Keratinocyte (primary cell): ENCODE measurements at regions not wholly inside any gene's neighbourhood (a gene's known extent, or its start where the extent isn't known, plus 50 kb on each side); places are given as distances from the start of the nearest gene placed in this dataset.

ENCODE experiments used
- DNase-seq: peaks from one replicate; pipeline ENCODE4 v3.0.0-alpha.2; 2011; ENCODE audit warnings: low read depth, missing footprints, low spot score
- FAIRE-seq: peaks from 2 replicates; lab custom pipeline; 2011; peaks lifted over from hg19 to GRCh38; lab: Jason Lieb, UNC
- H2AFZ ChIP-seq: 2 replicates; pipeline ENCODE4 v1.6.0; 2012; ENCODE audit warnings: low read length, control low read depth, inconsistent platforms; ENCODE audit not compliant: control insufficient read depth
- H3K27ac ChIP-seq: 2 replicates; pipeline ENCODE4 v1.5.1; 2011; ENCODE audit warnings: low read length; ENCODE audit not compliant: control insufficient read depth, insufficient read depth
- H3K27me3 ChIP-seq: 3 replicates; pipeline ENCODE4 v1.6.0; 2011; ENCODE audit warnings: low read length; ENCODE audit not compliant: control insufficient read depth, insufficient read depth; ENCODE audit errors: extremely low read depth
- H3K36me3 ChIP-seq, 2 experiments: 2 replicates in 1 of 2; 3 replicates in 1 of 2; pipeline ENCODE4 v1.5.1; 2011; ENCODE audit warnings: low read length in 2 of 2, mild to moderate bottlenecking in 1 of 2; ENCODE audit not compliant: control insufficient read depth in 2 of 2, insufficient read depth in 2 of 2; ENCODE audit errors: extremely low read depth in 1 of 2
- H3K4me1 ChIP-seq: 3 replicates; pipeline ENCODE4 v1.5.1; 2011; ENCODE audit warnings: low read length; ENCODE audit not compliant: control insufficient read depth, insufficient read depth; ENCODE audit errors: extremely low read depth
- H3K4me2 ChIP-seq: 3 replicates; pipeline ENCODE4 v1.6.0; 2011; ENCODE audit warnings: low read depth, low read length; ENCODE audit not compliant: control insufficient read depth, insufficient read depth; ENCODE audit errors: extremely low read depth
- H3K4me3 ChIP-seq, 3 experiments: fragments of 200-600 bp in 1 of 3; sonication (generic) in 1 of 3; 2 replicates in 2 of 3; 3 replicates in 1 of 3; pipeline ENCODE4 v1.5.1; 2011 to 2016; ENCODE audit warnings: low read length in 3 of 3, mild to moderate bottlenecking in 3 of 3, control low read depth in 2 of 3, inconsistent platforms in 1 of 3, low read depth in 1 of 3, mixed read lengths in 1 of 3, mixed run types in 1 of 3, moderate library complexity in 1 of 3; ENCODE audit not compliant: control insufficient read depth in 2 of 3, insufficient read depth in 2 of 3; ENCODE audit errors: extremely low read depth in 1 of 3
- H3K79me2 ChIP-seq: 2 replicates; pipeline ENCODE4 v1.6.0; 2012; ENCODE audit warnings: low read length; ENCODE audit not compliant: control insufficient read depth, insufficient read depth
- H3K9ac ChIP-seq: 3 replicates; pipeline ENCODE4 v1.6.0; 2011; ENCODE audit warnings: low read length; ENCODE audit not compliant: control insufficient read depth, insufficient read depth; ENCODE audit errors: extremely low read depth
- H3K9me1 ChIP-seq: 3 replicates; pipeline ENCODE4 v1.6.0; 2011; ENCODE audit warnings: low read length; ENCODE audit not compliant: control insufficient read depth, insufficient read depth; ENCODE audit errors: extremely low read depth
- H3K9me3 ChIP-seq: 2 replicates; pipeline ENCODE4 v1.5.1; 2012; ENCODE audit warnings: low read depth, low read length; ENCODE audit not compliant: control insufficient read depth
- H4K20me1 ChIP-seq: 3 replicates; pipeline ENCODE4 v1.6.0; 2011; ENCODE audit warnings: low read length; ENCODE audit not compliant: control insufficient read depth, insufficient read depth; ENCODE audit errors: extremely low read depth
- EZH2 ChIP-seq: IDR thresholded peaks from one replicate; pipeline ENCODE4 v1.6.1; 2012; ENCODE audit warnings: inconsistent platforms, mild to moderate bottlenecking, low read length, moderate library complexity
- dilution Hi-C: fragments of 300-500 bp; cut with MboI; formaldehyde crosslinking; loops from one replicate; pipeline ENCODE4 v1.7.0; 2020; ENCODE audit warnings: low sequenced_read_pairs; ENCODE audit not compliant: extremely low pct_ligation_motif_present
- TF ChIP-seq, protein P1 (sequence below), 3 experiments: IDR thresholded peaks in 1 of 3; conservative IDR thresholded peaks in 1 of 3; optimal IDR thresholded peaks in 1 of 3; 2 replicates in 2 of 3; 3 replicates in 1 of 3; pipeline versions ENCODE3 to v1.5.1; 2011; ENCODE audit warnings: low read length in 3 of 3, mild to moderate bottlenecking in 3 of 3, moderate library complexity in 2 of 3, control low read depth in 1 of 3, inconsistent platforms in 1 of 3; ENCODE audit not compliant: insufficient read depth in 2 of 3; ENCODE audit errors: extremely low read depth in 1 of 3

GRCh38 chr17:34055606-34056005 is 199.5 kb upstream of the CCL2 start:
- H2AFZ ChIP-seq = no peak overlapping the region
- H3K4me2 ChIP-seq = no peak overlapping the region
- dilution Hi-C loops = no loop called here
- no peak overlapping the region for H3K27ac ChIP-seq
- FAIRE-seq = no peak
- no peaks in the 10 kb centered on the region for H3K79me2 ChIP-seq
- no peaks in the 10 kb centered on the region for H3K27me3 ChIP-seq
- H3K36me3 ChIP-seq = no peaks in the 10 kb centered on the region
- no peak overlapping the region for H3K9ac ChIP-seq
- H4K20me1 ChIP-seq = no peaks in the 10 kb centered on the region
- H3K9me1 ChIP-seq = no peaks in the 10 kb centered on the region
- H3K4me3 ChIP-seq = no peak overlapping the region
- TF ChIP-seq, protein P1, sequence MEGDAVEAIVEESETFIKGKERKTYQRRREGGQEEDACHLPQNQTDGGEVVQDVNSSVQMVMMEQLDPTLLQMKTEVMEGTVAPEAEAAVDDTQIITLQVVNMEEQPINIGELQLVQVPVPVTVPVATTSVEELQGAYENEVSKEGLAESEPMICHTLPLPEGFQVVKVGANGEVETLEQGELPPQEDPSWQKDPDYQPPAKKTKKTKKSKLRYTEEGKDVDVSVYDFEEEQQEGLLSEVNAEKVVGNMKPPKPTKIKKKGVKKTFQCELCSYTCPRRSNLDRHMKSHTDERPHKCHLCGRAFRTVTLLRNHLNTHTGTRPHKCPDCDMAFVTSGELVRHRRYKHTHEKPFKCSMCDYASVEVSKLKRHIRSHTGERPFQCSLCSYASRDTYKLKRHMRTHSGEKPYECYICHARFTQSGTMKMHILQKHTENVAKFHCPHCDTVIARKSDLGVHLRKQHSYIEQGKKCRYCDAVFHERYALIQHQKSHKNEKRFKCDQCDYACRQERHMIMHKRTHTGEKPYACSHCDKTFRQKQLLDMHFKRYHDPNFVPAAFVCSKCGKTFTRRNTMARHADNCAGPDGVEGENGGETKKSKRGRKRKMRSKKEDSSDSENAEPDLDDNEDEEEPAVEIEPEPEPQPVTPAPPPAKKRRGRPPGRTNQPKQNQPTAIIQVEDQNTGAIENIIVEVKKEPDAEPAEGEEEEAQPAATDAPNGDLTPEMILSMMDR (optimal IDR thresholded peaks at IDR 0.05 in 1 of 3, IDR thresholded peaks at IDR 0.05 in 1 of 3, conservative IDR thresholded peaks at IDR 0.05 in 1 of 3; ENCODE audit: extremely low read depth in 1 of 3, insufficient read depth in 2 of 3, low read length in 3 of 3) = no peak
- TF ChIP-seq EZH2 = no peak
- no peaks in the 10 kb centered on the region for H3K9me3 ChIP-seq
- H3K4me1 ChIP-seq = no peaks in the 10 kb centered on the region
- DNase-seq = no peak

DNA sequence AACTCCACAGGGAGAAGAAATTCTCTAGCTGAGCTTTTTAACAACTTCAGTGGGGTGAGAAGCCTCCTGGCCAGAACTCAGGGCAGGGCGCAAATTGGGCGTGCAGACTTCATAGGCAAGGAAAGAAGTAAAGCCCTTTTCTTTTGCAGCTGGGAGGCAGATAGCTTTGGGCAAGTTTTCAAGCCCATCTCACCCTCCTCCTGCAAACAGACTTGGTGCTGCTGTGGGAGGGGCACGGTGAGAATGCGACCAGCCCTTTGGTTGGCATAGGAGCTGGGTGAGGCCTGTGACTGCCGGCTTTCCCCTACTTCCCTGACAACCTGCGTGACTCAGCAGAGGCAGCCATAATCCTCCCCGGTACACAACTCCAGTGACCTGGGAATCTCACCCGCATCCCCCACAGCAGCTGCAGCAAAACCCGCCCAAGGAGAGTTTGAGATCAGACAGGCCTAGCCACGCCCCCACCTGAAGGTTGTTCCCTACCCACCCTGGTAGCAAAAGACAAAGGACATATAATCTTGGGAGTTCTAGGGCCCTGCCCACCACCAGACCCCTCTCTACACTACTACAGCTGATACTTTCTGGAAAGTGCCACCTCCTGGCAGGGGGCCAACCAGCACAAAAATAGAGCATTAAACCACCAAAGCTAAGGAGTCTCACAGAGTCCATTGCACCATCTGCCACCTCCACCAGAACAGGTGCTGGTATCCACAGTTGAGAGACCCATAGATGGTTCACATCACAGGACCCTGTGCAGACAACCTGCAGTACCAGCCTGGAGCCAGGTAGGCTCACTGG is 195.5 kb upstream of the CCL2 start:
- TF ChIP-seq, protein P1 (optimal IDR thresholded peaks at IDR 0.05 in 1 of 3, IDR thresholded peaks at IDR 0.05 in 1 of 3, conservative IDR thresholded peaks at IDR 0.05 in 1 of 3; ENCODE audit: extremely low read depth in 1 of 3, insufficient read depth in 2 of 3, low read length in 3 of 3) = no peak
- no peak for TF ChIP-seq EZH2
- no peak overlapping the region for H3K9ac ChIP-seq
- H3K9me1 ChIP-seq = no peaks in the 10 kb centered on the region
- no peaks in the 10 kb centered on the region for H3K27me3 ChIP-seq
- H4K20me1 ChIP-seq = no peaks in the 10 kb centered on the region
- no peak overlapping the region for H3K4me3 ChIP-seq
- no peaks in the 10 kb centered on the region for H3K79me2 ChIP-seq
- dilution Hi-C loops = no loop called here
- H3K36me3 ChIP-seq = no peaks in the 10 kb centered on the region
- H3K27ac ChIP-seq = no peak overlapping the region
- FAIRE-seq (no peak), DNase-seq (no peak)
- H3K9me3 ChIP-seq = no peaks in the 10 kb centered on the region
- H3K4me2 ChIP-seq = no peak overlapping the region
- H3K4me1 ChIP-seq = no peaks in the 10 kb centered on the region
- H2AFZ ChIP-seq = no peak overlapping the region
